Effector CD4-positive, alpha-beta T cell (primary cell): ENCODE measurements at regions not wholly inside any gene's neighbourhood (a gene's known extent, or its start where the extent isn't known, plus 50 kb on each side); places are given as distances from the start of the nearest gene placed in this dataset.
"Not testable (repeated sequence)": the region's sequence is repeated elsewhere in the genome, so short reads cannot be mapped to it uniquely, and the experiment has no call there.

Experiments
- DNase-seq: peaks from one replicate; pipeline ENCODE4 v3.0.0-alpha.2; 2020

DNA sequence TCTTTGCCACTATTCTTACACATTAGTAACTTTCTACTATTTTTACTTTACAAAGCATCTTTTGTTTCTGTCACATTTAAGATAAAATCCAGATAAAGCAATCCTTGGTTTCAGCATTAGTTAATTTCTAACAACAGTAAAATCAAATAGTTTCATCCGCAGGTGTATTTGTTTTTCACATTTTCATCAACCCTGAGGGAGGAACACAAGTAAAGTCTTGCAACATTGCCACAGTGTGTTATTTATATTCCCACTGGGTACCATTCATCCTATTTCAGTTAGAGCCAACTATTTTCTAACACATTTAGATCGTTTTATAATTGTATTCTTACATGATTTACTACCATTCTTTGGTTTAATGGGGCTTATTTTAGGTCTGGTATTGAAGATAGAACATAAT, 908.7 kb upstream of the CITED2 start:
- DNase-seq = no peak

GRCh38 chr6:140281767-140282166, 907.3 kb upstream of the CITED2 start:
- DNase-seq = no peak

- no peak for DNase-seq
Measured at GRCh38 chr6:140281236-140281635, 906.8 kb upstream of the CITED2 start.

DNA sequence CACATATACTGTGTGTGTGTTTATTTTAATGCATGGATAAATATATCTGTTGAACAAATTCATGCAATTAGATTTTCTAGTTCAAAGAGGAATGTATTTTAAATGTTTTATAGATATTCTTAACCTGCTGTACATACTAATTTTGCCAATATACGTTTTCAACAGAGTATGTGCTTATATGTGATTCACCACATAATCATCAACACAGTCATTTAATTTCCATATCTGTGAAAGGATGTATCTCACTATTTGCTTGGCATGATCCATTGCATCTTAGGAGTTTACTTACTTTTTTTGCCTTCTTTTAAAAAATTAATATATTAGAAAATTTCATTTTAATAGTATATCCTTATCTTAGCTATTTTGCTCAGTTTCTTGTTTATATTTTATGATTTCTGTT, 902.3 kb upstream of the CITED2 start:
- no peak for DNase-seq

DNA sequence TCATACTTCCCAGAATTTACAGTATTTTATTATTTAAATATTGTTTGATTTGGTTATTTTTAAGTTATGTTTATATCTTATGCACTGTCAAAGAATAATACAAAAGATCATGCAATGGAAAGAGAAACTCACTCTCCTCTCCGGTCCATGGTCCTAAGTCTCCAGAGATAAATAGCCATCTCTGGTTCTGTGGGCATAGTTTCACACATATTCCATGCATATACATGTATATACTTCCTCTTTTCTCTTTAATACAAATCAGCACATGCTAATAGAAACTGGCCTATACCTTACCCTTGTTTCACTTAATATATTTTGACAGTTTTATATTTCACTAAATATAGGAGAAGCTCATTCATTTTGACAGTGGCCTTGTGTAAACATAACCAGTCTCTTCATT, 901.7 kb upstream of the CITED2 start:
- no peak for DNase-seq

GRCh38 chr6:140275725-140276124, 901.3 kb upstream of the CITED2 start:
- no peak for DNase-seq

DNA sequence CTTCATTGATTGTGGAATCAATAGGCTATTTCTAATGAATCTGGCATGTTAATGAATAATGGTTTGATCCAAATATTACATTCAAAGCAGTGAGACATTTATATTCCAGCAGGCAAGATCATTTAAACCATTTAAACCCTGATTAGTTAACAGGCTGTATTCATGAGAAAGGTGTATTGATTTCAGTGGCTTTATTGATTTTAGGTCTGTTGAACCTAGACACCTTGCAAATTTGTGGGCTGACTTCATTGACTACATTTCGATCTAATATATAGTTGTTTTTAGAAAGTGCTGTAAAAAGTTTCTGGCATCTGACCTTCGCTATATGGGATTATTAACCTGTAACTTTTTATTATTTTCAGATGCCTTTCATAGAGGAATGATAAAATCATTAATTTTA, 900.1 kb upstream of the CITED2 start:
- DNase-seq = no peak

- DNase-seq = no peak
Measured at GRCh38 chr6:140271759-140272377, 897.4 kb upstream of the CITED2 start.

DNA sequence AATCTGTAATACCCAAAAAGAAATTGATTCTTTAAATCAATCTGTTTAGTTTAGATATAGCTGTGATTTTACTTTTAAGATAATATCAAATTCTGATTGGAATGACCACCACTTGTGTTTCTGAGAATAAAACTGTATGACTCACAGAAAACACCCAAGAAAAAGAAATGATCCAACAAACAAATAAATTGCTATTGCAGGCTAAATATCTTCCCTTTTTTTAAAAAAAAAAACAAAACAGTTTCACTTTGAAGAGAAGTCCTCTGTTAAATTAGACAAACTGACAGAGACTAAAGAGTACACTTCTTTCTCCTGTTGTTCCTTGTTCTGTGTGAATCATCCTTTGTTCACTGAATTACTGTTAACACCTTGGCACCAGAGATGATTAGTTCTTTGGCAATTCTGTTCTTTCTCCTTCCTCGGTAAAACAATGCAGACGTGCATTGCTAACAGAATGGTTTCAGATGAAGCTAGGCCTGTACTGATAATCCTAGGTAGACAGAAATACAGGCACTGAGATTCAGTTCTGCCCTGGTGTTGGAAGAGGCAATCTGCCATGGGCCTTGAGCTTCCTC, 895.2 kb upstream of the CITED2 start:
- no peak for DNase-seq

GRCh38 chr6:140264431-140264830, 890.0 kb upstream of the CITED2 start:
- DNase-seq = no peak

GRCh38 chr6:140258302-140258701, 883.9 kb upstream of the CITED2 start:
- not testable (repeated sequence) for DNase-seq

DNA sequence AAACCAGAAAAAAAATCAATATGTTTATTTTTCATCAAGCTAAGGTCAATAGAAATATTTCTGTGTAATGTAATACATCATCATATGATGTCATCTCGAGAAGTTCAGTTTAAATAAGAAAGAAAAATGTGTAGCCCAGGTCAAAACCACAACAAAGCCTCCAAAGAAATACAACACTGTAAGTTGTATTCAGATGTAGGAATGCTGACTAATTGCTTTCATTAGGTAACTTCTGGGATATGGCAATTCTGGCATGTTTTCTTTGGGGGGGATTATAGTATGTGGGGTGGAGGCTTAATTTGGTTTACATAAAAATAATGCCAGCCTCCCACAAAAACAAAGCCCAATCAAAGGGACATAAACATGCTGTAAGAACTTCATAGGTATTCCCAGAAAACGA, 881.8 kb upstream of the CITED2 start:
- no peak for DNase-seq

DNA sequence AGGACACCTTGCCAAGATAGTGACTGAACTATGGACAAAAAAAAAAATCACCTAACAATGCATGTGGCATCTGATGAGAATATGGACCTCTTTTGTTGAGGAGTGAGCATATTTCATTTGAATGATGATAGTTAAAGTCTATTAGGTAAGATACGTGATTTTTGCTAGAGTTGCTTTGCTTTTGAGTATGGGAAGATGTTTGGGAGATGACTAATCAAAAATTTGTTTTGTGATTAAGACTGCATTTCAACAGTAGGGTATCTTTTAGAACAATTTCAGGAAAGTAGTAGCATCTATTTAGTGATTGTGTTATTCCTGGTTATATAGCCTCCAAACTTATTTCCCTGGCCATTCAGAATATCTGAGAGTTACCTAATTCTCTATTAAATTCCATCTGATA, 878.6 kb upstream of the CITED2 start:
- DNase-seq = no peak

DNA sequence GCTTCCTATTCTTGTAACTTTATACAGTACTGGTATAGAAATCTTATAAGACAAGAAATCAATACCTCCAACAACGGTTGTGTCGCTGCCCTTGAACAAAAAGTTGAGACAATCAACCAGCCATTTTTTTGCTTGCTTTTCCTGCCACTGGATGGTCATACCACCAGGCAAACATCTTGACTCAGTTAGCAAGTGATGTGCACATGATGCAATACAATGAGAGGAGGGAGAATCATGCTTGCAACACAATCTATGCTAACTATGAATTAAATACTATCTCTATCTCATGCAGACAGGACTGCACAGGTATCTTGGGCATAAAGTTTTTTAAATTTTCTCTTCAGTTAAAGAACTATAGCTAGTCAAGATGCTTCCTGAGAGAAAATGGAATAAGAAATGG, 877.7 kb upstream of the CITED2 start:
- DNase-seq = no peak

- DNase-seq = no peak
Measured at GRCh38 chr6:140245296-140246040, 871.0 kb upstream of the CITED2 start.

GRCh38 chr6:140237251-140237650, 862.8 kb upstream of the CITED2 start:
- DNase-seq = no peak

DNA sequence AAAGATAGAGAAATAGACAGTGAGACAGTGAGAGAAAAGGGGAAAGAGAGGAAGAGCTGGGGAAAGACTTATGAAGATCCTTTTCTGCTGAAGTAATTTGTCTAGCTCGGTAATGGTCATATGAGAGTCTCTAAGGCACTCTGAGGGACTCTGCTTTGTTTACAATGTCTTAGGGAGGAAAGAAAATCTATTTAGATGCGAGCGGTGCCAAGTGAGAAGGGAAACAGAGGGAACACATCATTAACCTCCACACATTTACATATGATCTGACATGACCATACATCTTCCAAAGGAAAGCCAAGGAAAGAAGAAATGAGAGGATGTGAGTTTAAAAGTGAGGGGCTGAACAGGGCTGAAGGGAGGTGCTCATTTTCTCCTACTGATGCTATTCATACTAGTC, 862.3 kb upstream of the CITED2 start:
- DNase-seq = no peak

- DNase-seq = no peak
Measured at GRCh38 chr6:140230282-140230681, 855.8 kb upstream of the CITED2 start.

DNA sequence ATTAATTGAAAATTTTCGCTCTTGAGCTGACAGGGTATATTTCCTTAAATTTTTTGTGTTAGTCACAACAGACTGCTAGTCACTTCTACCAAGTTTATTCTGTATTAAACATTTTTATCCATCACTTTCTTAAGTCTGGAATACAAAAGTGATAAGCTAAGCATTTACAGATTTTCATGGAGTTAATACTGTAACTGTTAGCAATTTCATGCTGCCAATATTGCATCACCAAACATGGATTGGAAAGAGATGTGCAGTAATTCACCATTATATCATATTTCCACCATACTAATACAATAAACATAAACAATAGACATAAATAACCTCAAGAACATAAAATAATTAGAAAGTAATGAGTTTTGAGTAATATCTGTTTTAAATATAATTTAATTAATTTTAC, 854.0 kb upstream of the CITED2 start:
- no peak for DNase-seq

GRCh38 chr6:140226637-140227036, 852.2 kb upstream of the CITED2 start:
- no peak for DNase-seq

- DNase-seq = no peak
Measured at GRCh38 chr6:140225701-140226436, 851.4 kb upstream of the CITED2 start.

DNA sequence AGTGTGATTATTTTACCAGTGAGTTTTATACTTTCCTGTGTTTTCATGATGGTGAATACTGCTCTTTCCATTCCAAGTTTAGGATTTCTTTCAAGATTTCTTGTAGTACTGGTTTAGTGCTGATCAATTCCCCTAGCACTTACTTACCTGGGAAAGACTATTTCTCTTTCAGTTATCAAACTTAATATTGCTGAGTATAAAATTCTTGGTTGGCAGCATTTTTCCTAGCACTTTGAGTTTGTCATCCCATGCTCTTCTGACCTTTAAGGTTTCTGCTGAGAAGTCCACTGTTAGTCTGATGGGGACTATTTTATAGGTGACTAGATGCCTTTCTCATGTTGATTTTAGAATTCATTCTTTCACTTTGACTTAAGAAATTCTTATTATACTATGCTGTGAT, 842.8 kb upstream of the CITED2 start:
- no peak for DNase-seq

GRCh38 chr6:140209775-140210174, 835.3 kb upstream of the CITED2 start:
- no peak for DNase-seq

GRCh38 chr6:140208286-140208685, 833.8 kb upstream of the CITED2 start:
- DNase-seq = no peak
